Nephron (organoid): ENCODE measurements at regions not wholly inside any gene's neighbourhood (a gene's known extent, or its start where the extent isn't known, plus 50 kb on each side); places are given as distances from the start of the nearest gene placed in this dataset.
"Not testable (repeated sequence)": the region's sequence is repeated elsewhere in the genome, so short reads cannot be mapped to it uniquely, and the experiment has no call there.

Experiments
- H3K27ac Mint-ChIP-seq, 3 experiments: 2 replicates each; pipeline ENCODE4 v1.8.0; 2020; ENCODE audit warnings: mixed read lengths in 3 of 3, mild to moderate bottlenecking in 2 of 3, moderate library complexity in 1 of 3
- H3K27me3 Mint-ChIP-seq: 2 replicates; pipeline ENCODE4 v1.8.0; 2021; ENCODE audit warnings: low read depth, mild to moderate bottlenecking, moderate library complexity, mixed read lengths
- H3K36me3 Mint-ChIP-seq: 2 replicates; pipeline ENCODE4 v1.8.0; 2020; ENCODE audit warnings: low read depth, mixed read lengths
- H3K4me1 Mint-ChIP-seq: 2 replicates; pipeline ENCODE4 v1.8.0; 2020; ENCODE audit warnings: mixed read lengths
- H3K4me3 Mint-ChIP-seq, 3 experiments: 2 replicates each; pipeline ENCODE4 v1.8.0; 2020; ENCODE audit warnings: mild to moderate bottlenecking in 3 of 3, mixed read lengths in 3 of 3, moderate library complexity in 2 of 3
- H3K9me3 Mint-ChIP-seq: 2 replicates; pipeline ENCODE4 v1.8.0; 2020; ENCODE audit warnings: mixed read lengths
- CTCF ChIP-seq, 3 experiments: fragments of 200-600 bp; sonication (generic); IDR thresholded peaks; one replicate each; pipeline ENCODE4 v1.5.0; 2021; ENCODE audit warnings: antibody characterized with exemption in 3 of 3; ENCODE audit not compliant: unreplicated experiment in 3 of 3

GRCh38 chr10:44125879-44126278, 259.0 kb downstream of the CXCL12 start:
- Mint-ChIP-seq H3K4me3 (no peak overlapping the region), H3K27ac (no peak overlapping the region), H3K9me3 (peaks cover 13% of the 10 kb centered on the region), H3K36me3 (no peaks in the 10 kb centered on the region), H3K27me3 (no peaks in the 10 kb centered on the region), H3K4me1 (no peaks in the 10 kb centered on the region)
- no peak for TF ChIP-seq CTCF (IDR thresholded peaks at IDR 0.05; ENCODE audit: unreplicated experiment in 3 of 3)

- Mint-ChIP-seq H3K4me1 (peaks cover 1% of the 10 kb centered on the region), H3K27ac (no peak overlapping the region), H3K27me3 (no peaks in the 10 kb centered on the region), H3K36me3 (no peaks in the 10 kb centered on the region), H3K9me3 (peaks cover 7% of the 10 kb centered on the region), H3K4me3 (no peak overlapping the region)
- no peak for TF ChIP-seq CTCF (IDR thresholded peaks at IDR 0.05; ENCODE audit: unreplicated experiment in 3 of 3)
Observed at GRCh38 chr10:44118500-44118899, 266.4 kb downstream of the CXCL12 start.

GRCh38 chr10:44116474-44116873, 268.4 kb downstream of the CXCL12 start:
- H3K9me3 Mint-ChIP-seq = peaks cover 6% of the 10 kb centered on the region
- peaks cover 12% of the 10 kb centered on the region for H3K4me1 Mint-ChIP-seq
- H3K4me3 Mint-ChIP-seq = no peak overlapping the region
- no peak for TF ChIP-seq CTCF (IDR thresholded peaks at IDR 0.05; ENCODE audit: unreplicated experiment in 3 of 3)
- no peaks in the 10 kb centered on the region for H3K27me3 Mint-ChIP-seq
- H3K36me3 Mint-ChIP-seq = peaks cover under 1% of the 10 kb centered on the region
- H3K27ac Mint-ChIP-seq = no peak overlapping the region

- H3K36me3 Mint-ChIP-seq = peaks cover 6% of the 10 kb centered on the region
- H3K4me3 Mint-ChIP-seq = no peak overlapping the region
- no peak overlapping the region for H3K27ac Mint-ChIP-seq
- H3K4me1 Mint-ChIP-seq = peaks cover 12% of the 10 kb centered on the region
- TF ChIP-seq CTCF (IDR thresholded peaks at IDR 0.05; ENCODE audit: unreplicated experiment in 3 of 3) = no peak
- H3K27me3 Mint-ChIP-seq = no peaks in the 10 kb centered on the region
- H3K9me3 Mint-ChIP-seq = peaks cover 15% of the 10 kb centered on the region
Observed at GRCh38 chr10:44115516-44115915, 269.4 kb downstream of the CXCL12 start.

GRCh38 chr10:44114441-44114840, 270.5 kb downstream of the CXCL12 start:
- Mint-ChIP-seq H3K36me3 (peaks cover 10% of the 10 kb centered on the region), H3K27me3 (no peaks in the 10 kb centered on the region), H3K4me1 (peaks cover 12% of the 10 kb centered on the region), H3K9me3 (peaks cover 19% of the 10 kb centered on the region), H3K27ac (no peak overlapping the region), H3K4me3 (no peak overlapping the region)
- no peak for TF ChIP-seq CTCF (IDR thresholded peaks at IDR 0.05; ENCODE audit: unreplicated experiment in 3 of 3)

- not testable (repeated sequence) for H3K27me3 Mint-ChIP-seq, H3K4me3 Mint-ChIP-seq
- H3K9me3 Mint-ChIP-seq = peaks cover 29% of the 10 kb centered on the region
- peaks cover 12% of the 10 kb centered on the region for H3K4me1 Mint-ChIP-seq
- peak overlapping the region; percentile 71 to 86 (median 81) for H3K27ac Mint-ChIP-seq
- peaks cover 11% of the 10 kb centered on the region for H3K36me3 Mint-ChIP-seq
Observed at GRCh38 chr10:44112280-44112679, 272.6 kb downstream of the CXCL12 start.
